Tibial nerve (tissue), 4 donors: ENCODE measurements at regions not wholly inside any gene's neighbourhood (a gene's known extent, or its start where the extent isn't known, plus 50 kb on each side); places are given as distances from the start of the nearest gene placed in this dataset.

Source experiments
- CTCF ChIP-seq, 5 experiments: fragments of 200-600 bp in 3 of 5; fragments of 450-650 bp in 2 of 5; sonication (generic) in 3 of 5; IDR thresholded peaks; one replicate each; pipeline ENCODE4 v1.5.1; 2016 to 2019; ENCODE audit warnings: antibody characterized with exemption in 5 of 5, mild to moderate bottlenecking in 3 of 5, moderate library complexity in 2 of 5
- EP300 ChIP-seq, 2 donors: sonication (generic); formaldehyde crosslinking; IDR thresholded peaks; one replicate each; pipeline ENCODE4 v1.6.1; 2017; ENCODE audit warnings: antibody characterized with exemption in 2 of 2, mild to moderate bottlenecking in 1 of 2
- POLR2A ChIP-seq, 2 donors: fragments of 450-650 bp; IDR thresholded peaks; one replicate each; pipeline ENCODE4 v1.6.1; 2017; ENCODE audit warnings: antibody characterized with exemption in 2 of 2, mild to moderate bottlenecking in 2 of 2, moderate library complexity in 2 of 2

GRCh38 chr2:81650048-81650971 lies 1345.8 kb upstream of the LRRTM1 start:
- no peak for TF ChIP-seq CTCF (IDR thresholded peaks at IDR 0.05)
- TF ChIP-seq POLR2A (IDR thresholded peaks at IDR 0.05) = no peak
- no peak for TF ChIP-seq EP300 (IDR thresholded peaks at IDR 0.05)
